IMR-90 (cell line): ENCODE measurements at regions not wholly inside any gene's neighbourhood (a gene's known extent, or its start where the extent isn't known, plus 50 kb on each side); places are given as distances from the start of the nearest gene placed in this dataset.
A peak's percentile ranks its signal among the peaks of the same experiment; 100 is the strongest.

Source experiments
- ATAC-seq: fragments of 200-7000 bp; cut with Tn5 transposase; 2 replicates; pipeline ENCODE4 v1.9.1; 2020; ENCODE audit warnings: low read depth, mild to moderate bottlenecking, moderate library complexity
- BruUV-seq: library from RNA; stranded (reverse); fragments of 400-500 nt; replicated peaks from 2 replicates; lab custom pipeline; 2021; lab: Mats Ljungman, UMichigan
- CTCF ChIA-PET: fragments of 300-600 bp; formaldehyde crosslinking; extraction: SDS; loops from one replicate; lab custom pipeline; 2021; ENCODE audit warnings: antibody characterized with exemption; lab: Yijun Ruan, JAX
- POLR2A ChIA-PET: fragments of 300-600 bp; sonication (Branson Sonifier 250); formaldehyde crosslinking; loops from one replicate; lab custom pipeline; 2022; ENCODE audit warnings: antibody characterized with exemption; ENCODE audit not compliant: unreplicated experiment; lab: Charles Lee
- DNase-seq: peaks from one replicate; pipeline ENCODE4 v3.0.0; 2013
- H2AFZ ChIP-seq: replicated peaks from 2 replicates; pipeline ENCODE3; 2013; ENCODE audit warnings: low read length, mild to moderate bottlenecking; ENCODE audit not compliant: poor library complexity
- H2AK5ac ChIP-seq: 2 replicates; pipeline ENCODE4 v1.6.1; 2013; ENCODE audit warnings: low read depth, low read length, inconsistent platforms
- H2AK9ac ChIP-seq: replicated peaks from 2 replicates; pipeline ENCODE3; 2013; ENCODE audit warnings: mild to moderate bottlenecking, low read depth, low read length, moderate library complexity; ENCODE audit not compliant: poor library complexity
- H2BK120ac ChIP-seq: 2 replicates; pipeline ENCODE4 v1.6.1; 2013; ENCODE audit warnings: low read depth, low read length, inconsistent platforms
- H2BK15ac ChIP-seq: 3 replicates; pipeline ENCODE4 v1.6.1; 2013; ENCODE audit warnings: low read depth, low read length, inconsistent platforms
- H2BK20ac ChIP-seq: 2 replicates; pipeline ENCODE4 v1.6.1; 2013; ENCODE audit warnings: low read depth, mild to moderate bottlenecking, inconsistent platforms, low read length, moderate library complexity
- H2BK5ac ChIP-seq: 2 replicates; pipeline ENCODE4 v1.6.1; 2013; ENCODE audit warnings: mild to moderate bottlenecking, low read depth, low read length, inconsistent platforms; ENCODE audit not compliant: poor library complexity, severe bottlenecking
- H3K14ac ChIP-seq: replicated peaks from 2 replicates; pipeline ENCODE4 v1.6.1; 2013; ENCODE audit warnings: low read depth, low read length, inconsistent platforms
- H3K18ac ChIP-seq: 2 replicates; pipeline ENCODE4 v1.6.1; 2013; ENCODE audit warnings: low read depth, low read length, control low read depth
- H3K23ac ChIP-seq: 2 replicates; pipeline ENCODE4 v1.6.1; 2013; ENCODE audit warnings: low read depth, low read length, inconsistent platforms
- H3K27ac ChIP-seq: 2 replicates; pipeline ENCODE4 v1.5.1; 2013; ENCODE audit warnings: mild to moderate bottlenecking, control low read depth, low read length; ENCODE audit not compliant: insufficient read depth
- H3K27me3 ChIP-seq: 2 replicates; pipeline ENCODE4 v1.6.1; 2013; ENCODE audit warnings: low read length; ENCODE audit not compliant: control insufficient read depth, insufficient read depth
- H3K36me3 ChIP-seq: 2 replicates; pipeline ENCODE4 v1.6.1; 2013; ENCODE audit warnings: low read length, mixed read lengths; ENCODE audit not compliant: control insufficient read depth, insufficient read depth
- H3K4ac ChIP-seq: 2 replicates; pipeline ENCODE4 v1.6.1; 2013; ENCODE audit warnings: low read depth, low read length, inconsistent platforms
- H3K4me1 ChIP-seq: 2 replicates; pipeline ENCODE4 v1.6.1; 2013; ENCODE audit warnings: low read length, mixed read lengths; ENCODE audit not compliant: control insufficient read depth, insufficient read depth
- H3K4me2 ChIP-seq: 2 replicates; pipeline ENCODE4 v1.6.1; 2013; ENCODE audit warnings: low read depth, mild to moderate bottlenecking, control low read depth, low read length, moderate library complexity
- H3K4me3 ChIP-seq: 2 replicates; pipeline ENCODE4 v1.5.1; 2013; ENCODE audit warnings: low read depth, mild to moderate bottlenecking, control low read depth, low read length, moderate library complexity; ENCODE audit not compliant: insufficient read depth
- H3K56ac ChIP-seq: 2 replicates; pipeline ENCODE4 v1.6.1; 2013; ENCODE audit warnings: low read length, inconsistent platforms; ENCODE audit not compliant: insufficient read depth; ENCODE audit errors: extremely low read depth
- H3K79me1 ChIP-seq, 2 experiments: 2 replicates each; pipeline ENCODE4 v1.6.1; 2013; ENCODE audit warnings: low read length in 2 of 2, inconsistent platforms in 1 of 2, low read depth in 1 of 2
- H3K9ac ChIP-seq: 2 replicates; pipeline ENCODE4 v1.6.1; 2013; ENCODE audit warnings: low read depth, low read length, control low read depth
- H3K9me1 ChIP-seq: 2 replicates; pipeline ENCODE4 v1.6.1; 2013; ENCODE audit warnings: low read length, inconsistent platforms; ENCODE audit not compliant: insufficient read depth
- H3K9me3 ChIP-seq: 2 replicates; pipeline ENCODE4 v1.6.1; 2013; ENCODE audit warnings: low read length; ENCODE audit not compliant: control insufficient read depth, insufficient read depth
- H4K20me1 ChIP-seq: 2 replicates; pipeline ENCODE4 v1.6.1; 2013; ENCODE audit warnings: low read length, inconsistent platforms; ENCODE audit not compliant: insufficient read depth
- H4K5ac ChIP-seq: 2 replicates; pipeline ENCODE4 v1.6.1; 2013; ENCODE audit warnings: mild to moderate bottlenecking, low read depth, low read length, control low read depth
- H4K8ac ChIP-seq, 2 experiments: 2 replicates each; pipeline ENCODE4 v1.6.1; 2013; ENCODE audit warnings: low read depth in 2 of 2, low read length in 2 of 2, control low read depth in 1 of 2, inconsistent platforms in 1 of 2
- H4K91ac ChIP-seq: 2 replicates; pipeline ENCODE4 v1.6.1; 2013; ENCODE audit warnings: low read depth, low read length, inconsistent platforms; ENCODE audit not compliant: insufficient read depth
- BHLHE40 ChIP-seq: fragments of 150-350 bp; IDR thresholded peaks from 2 replicates; pipeline ENCODE4 v1.6.1; 2016; ENCODE audit warnings: mild to moderate bottlenecking, low read depth, low read length
- CEBPB ChIP-seq: IDR thresholded peaks from 2 replicates; pipeline ENCODE4 v1.6.1; 2012; ENCODE audit warnings: low read depth, low read length, improper control_type of control experiment
- CHD1 ChIP-seq: IDR thresholded peaks from 2 replicates; pipeline ENCODE4 v1.6.1; 2012; ENCODE audit warnings: low read depth, low read length, improper control_type of control experiment
- CTCF ChIP-seq: conservative IDR thresholded peaks from 2 replicates; pipeline ENCODE4 v1.5.1; 2012; ENCODE audit warnings: mild to moderate bottlenecking, low read depth, low read length, improper control_type of control experiment
- FOS ChIP-seq: fragments of 150-350 bp; IDR thresholded peaks from 2 replicates; pipeline ENCODE4 v1.6.1; 2016; ENCODE audit warnings: low read depth, low read length
- MAFK ChIP-seq: IDR thresholded peaks from 2 replicates; pipeline ENCODE4 v1.6.1; 2012; ENCODE audit warnings: low read depth, low read length, improper control_type of control experiment
- MXI1 ChIP-seq: IDR thresholded peaks from 2 replicates; pipeline ENCODE4 v1.6.1; 2012; ENCODE audit warnings: low read depth, mild to moderate bottlenecking, low read length, moderate library complexity, borderline replicate concordance
- NFE2L2 ChIP-seq: fragments of 150-350 bp; IDR thresholded peaks from 2 replicates; pipeline ENCODE4 v1.6.1; 2016; ENCODE audit warnings: low read depth, mild to moderate bottlenecking, low read length
- POLR2A ChIP-seq: IDR thresholded peaks from 2 replicates; pipeline ENCODE4 v1.6.1; 2012; ENCODE audit warnings: mild to moderate bottlenecking, low read depth, low read length
- RAD21 ChIP-seq: IDR thresholded peaks from 2 replicates; pipeline ENCODE4 v1.6.1; 2012; ENCODE audit warnings: low read length, improper control_type of control experiment
- RCOR1 ChIP-seq: IDR thresholded peaks from 2 replicates; pipeline ENCODE4 v1.6.1; 2012; ENCODE audit warnings: mild to moderate bottlenecking, low read length, improper control_type of control experiment; ENCODE audit not compliant: insufficient replicate concordance
- RFX5 ChIP-seq: IDR thresholded peaks from 2 replicates; pipeline ENCODE4 v1.8.0; 2012; ENCODE audit warnings: low read depth, mild to moderate bottlenecking, low read length, moderate library complexity
- USF2 ChIP-seq: fragments of 150-350 bp; IDR thresholded peaks from 2 replicates; pipeline ENCODE4 v1.6.1; 2017; ENCODE audit warnings: mild to moderate bottlenecking, antibody characterized with exemption, low read length, low read depth
- WGBS, 2 experiments: methylation state at CpG; one replicate each; pipeline versions ENCODE4 v1.1.5 to v1.1.7; 2013; ENCODE audit warnings: missing lambda C conversion rate in 2 of 2; ENCODE audit not compliant: insufficient read length in 1 of 2; ENCODE audit errors: extremely low coverage in 2 of 2; 5-methylcytosine and 5-hydroxymethylcytosine counted together
- dilution Hi-C: fragments of 300-500 bp; cut with HindIII; formaldehyde crosslinking; loops from one replicate; pipeline ENCODE4 v1.14.3; 2018; ENCODE audit warnings: low sequenced_read_pairs; ENCODE audit not compliant: unreplicated experiment
- in situ Hi-C: fragments of 300-500 bp; cut with MboI; formaldehyde crosslinking; loops from 3 replicates; pipeline ENCODE4 v1.14.3; 2019; ENCODE audit warnings: low sequenced_read_pairs, inconsistent platforms, mixed read lengths
- intact Hi-C: fragments of 100-400 bp; cut with micrococcal nuclease; formaldehyde crosslinking; loops from 2 replicates; pipeline ENCODE4 v1.10.0; 2022

GRCh38 chr5:118009741-118010297 is 978.5 kb downstream of the DTWD2 start:
- CTCF ChIA-PET = no interaction called here

More at GRCh38 chr5:118009741-118010297, 978.5 kb downstream of the DTWD2 start:
- H3K23ac ChIP-seq = no peak overlapping the region
- BruUV-seq = no TSS peak
- no peak overlapping the region for H2BK120ac ChIP-seq
- H3K4me3 ChIP-seq = no peak overlapping the region
- no peaks in the 10 kb centered on the region for H3K79me1 ChIP-seq
- H3K18ac ChIP-seq = no peak overlapping the region
- H3K27ac ChIP-seq = no peak overlapping the region
- H3K27me3 ChIP-seq = no peaks in the 10 kb centered on the region
- no peak overlapping the region for H3K14ac ChIP-seq
- H2BK20ac ChIP-seq = no peak overlapping the region
- no peaks in the 10 kb centered on the region for H3K9me1 ChIP-seq
- no peak overlapping the region for H3K4me2 ChIP-seq
- no peak for ATAC-seq
- no peak overlapping the region for H4K8ac ChIP-seq
- H2BK15ac ChIP-seq = no peak overlapping the region
- WGBS, 2 experiments = no CpG with 5 or more reads among the region's 1 CpG
- POLR2A ChIA-PET = no interaction called here
- DNase-seq = no peak
- no peak overlapping the region for H3K4ac ChIP-seq
- peak overlapping the region; percentile 58 for H2AK9ac ChIP-seq
- no peaks in the 10 kb centered on the region for H4K20me1 ChIP-seq
- no peak overlapping the region for H3K9ac ChIP-seq
- H4K5ac ChIP-seq = no peak overlapping the region
- H2AK5ac ChIP-seq = no peak overlapping the region
- H3K56ac ChIP-seq = no peak overlapping the region
- H2BK5ac ChIP-seq = no peak overlapping the region
- H2AFZ ChIP-seq = no peak overlapping the region
- in situ Hi-C loops (no loop called here), intact Hi-C loops (no loop called here), dilution Hi-C loops (no loop called here)
- H3K9me3 ChIP-seq = no peaks in the 10 kb centered on the region
- H3K4me1 ChIP-seq = 0 out of 2 replicates have a peak, but pooled peaks cover 2% of the 10 kb centered on the region
- no peak for TF ChIP-seq CHD1
- TF ChIP-seq RCOR1 = no peak
- TF ChIP-seq MAFK = no peak
- TF ChIP-seq POLR2A = no peak
- TF ChIP-seq USF2 = no peak
- no peak for TF ChIP-seq FOS
- no peak for TF ChIP-seq CEBPB
- TF ChIP-seq BHLHE40 = no peak
- no peak for TF ChIP-seq MXI1
- TF ChIP-seq RAD21 = no peak
- TF ChIP-seq NFE2L2 = no peak
- TF ChIP-seq RFX5 = no peak
- TF ChIP-seq CTCF = no peak
- no peaks in the 10 kb centered on the region for H3K36me3 ChIP-seq
- H4K91ac ChIP-seq = no peak overlapping the region
